ENCODE measurements at regions not wholly inside any gene's neighbourhood (a gene's known extent, or its start where the extent isn't known, plus 50 kb on each side); places are given as distances from the start of the nearest gene placed in this dataset.

- no peak for DNase-seq
These were observed 59.9 kb downstream of the BMP4 start for GRCh38 chr14:53896726-53897125.

GRCh38 chr14:53894456-53894855 is 62.2 kb downstream of the BMP4 start:
- DNase-seq = no peak

- DNase-seq = no peak
These were observed 63.3 kb downstream of the BMP4 start for GRCh38 chr14:53893374-53893773.

GRCh38 chr14:53890611-53891101 is 66.0 kb downstream of the BMP4 start:
- no peak for DNase-seq

GRCh38 chr14:53888535-53889386 is 67.9 kb downstream of the BMP4 start:
- no peak for DNase-seq

GRCh38 chr14:53885136-53885640 is 71.4 kb downstream of the BMP4 start:
- DNase-seq = no peak

GRCh38 chr14:53884601-53885000 is 72.0 kb downstream of the BMP4 start:
- DNase-seq = no peak

- DNase-seq = no peak
These were observed 72.9 kb downstream of the BMP4 start for GRCh38 chr14:53883739-53884138.

GRCh38 chr14:53882684-53883083 is 73.9 kb downstream of the BMP4 start:
- no peak for DNase-seq

- DNase-seq = no peak
These were observed 74.7 kb downstream of the BMP4 start for GRCh38 chr14:53881921-53882320.

GRCh38 chr14:53881161-53881871 is 75.3 kb downstream of the BMP4 start:
- DNase-seq = no peak

GRCh38 chr14:53880761-53881160 is 75.9 kb downstream of the BMP4 start:
- DNase-seq = no peak

GRCh38 chr14:53879747-53880146 is 76.9 kb downstream of the BMP4 start:
- no peak for DNase-seq

GRCh38 chr14:53879022-53879686 is 77.5 kb downstream of the BMP4 start:
- DNase-seq = no peak

- no peak for DNase-seq
These were observed 81.2 kb downstream of the BMP4 start for GRCh38 chr14:53875324-53875897.

- DNase-seq = no peak
These were observed 81.9 kb downstream of the BMP4 start for GRCh38 chr14:53874704-53875103.

GRCh38 chr14:53872681-53873089 is 83.9 kb downstream of the BMP4 start:
- no peak for DNase-seq

GRCh38 chr14:53871951-53872350 is 84.7 kb downstream of the BMP4 start:
- DNase-seq = no peak

- DNase-seq = no peak
These were observed 85.6 kb downstream of the BMP4 start for GRCh38 chr14:53871011-53871410.

GRCh38 chr14:53865711-53866110 is 90.9 kb downstream of the BMP4 start:
- DNase-seq = no peak

- DNase-seq = no peak
These were observed 94.8 kb downstream of the BMP4 start for GRCh38 chr14:53861781-53862180.

- DNase-seq = no peak
These were observed 98.3 kb downstream of the BMP4 start for GRCh38 chr14:53858345-53858684.

Measured in DMS79 (cell line).